A549 (cell line): ENCODE measurements at regions not wholly inside any gene's neighbourhood (a gene's known extent, or its start where the extent isn't known, plus 50 kb on each side); places are given as distances from the start of the nearest gene placed in this dataset.

ENCODE experiments used
- ATAC-seq, 2 experiments: fragments of 200-7000 bp in 1 of 2; fragments of >200 bp in 1 of 2; cut with Nextera tagmentation in 1 of 2; cut with Tn5 transposase in 1 of 2; 3 replicates each; pipeline versions ENCODE4 v1.8.0 to v1.9.1; 2018 to 2020; ENCODE audit warnings: mild to moderate bottlenecking in 1 of 2, moderate library complexity in 1 of 2
- CTCF ChIA-PET: fragments of 300-600 bp; sonication (Branson Sonifier 250); formaldehyde crosslinking; extraction: SDS; loops from one replicate; lab custom pipeline; 2021; ENCODE audit warnings: antibody characterized with exemption, inconsistent platforms; lab: Yijun Ruan, JAX
- POLR2A ChIA-PET: fragments of 350-600 bp; formaldehyde crosslinking; extraction: SDS; loops from one replicate; lab custom pipeline; 2021; ENCODE audit warnings: antibody characterized with exemption, inconsistent platforms; lab: Yijun Ruan, JAX
- DNase-seq, 2 experiments: peaks; one replicate each; pipeline versions ENCODE4 v3.0.0 to v3.0.0-alpha.2; 2011 to 2016; ENCODE audit warnings: low read depth in 1 of 2, low spot score in 1 of 2
- FAIRE-seq: peaks from 2 replicates; lab custom pipeline; 2011; peaks lifted over from hg19 to GRCh38; lab: Jason Lieb, UNC
- H3K27ac ChIP-seq, 2 experiments: fragments of >200 bp; sonication (Bioruptor Twin); formaldehyde crosslinking; 3 replicates each; pipeline ENCODE4 v1.5.1; 2016 to 2017
- H3K4me1 ChIP-seq: fragments of >200 bp; sonication (Bioruptor Twin); formaldehyde crosslinking; 3 replicates; pipeline ENCODE4 v1.6.1; 2016
- H3K4me2 ChIP-seq: fragments of >200 bp; sonication (Bioruptor Twin); formaldehyde crosslinking; 3 replicates; pipeline ENCODE4 v1.6.1; 2016
- H3K4me3 ChIP-seq: fragments of >200 bp; sonication (Bioruptor Twin); formaldehyde crosslinking; 3 replicates; pipeline ENCODE4 v1.5.1; 2016
- H3K9me3 ChIP-seq: fragments of >200 bp; sonication (Bioruptor Twin); formaldehyde crosslinking; 3 replicates; pipeline ENCODE4 v1.6.1; 2016
- CHD2 ChIP-seq: fragments of 150-350 bp; IDR thresholded peaks from 2 replicates; pipeline ENCODE4 v1.6.1; 2014; ENCODE audit warnings: low read length; ENCODE audit not compliant: partially characterized antibody
- E2F6 ChIP-seq: IDR thresholded peaks from 2 replicates; pipeline ENCODE4 v1.6.1; 2012; ENCODE audit warnings: low read depth, borderline replicate concordance
- EHMT2 ChIP-seq: fragments of 200-600 bp; sonication (generic); IDR thresholded peaks from 2 replicates; pipeline ENCODE4 v1.6.1; 2016; ENCODE audit warnings: antibody characterized with exemption, low read depth, mild to moderate bottlenecking, moderate library complexity
- ELK1 ChIP-seq: fragments of 150-350 bp; IDR thresholded peaks from 2 replicates; pipeline ENCODE4 v1.6.1; 2014; ENCODE audit warnings: low read depth, mild to moderate bottlenecking, low read length
- EP300 ChIP-seq, 2 experiments: fragments of >200 bp; sonication (Bioruptor Twin); formaldehyde crosslinking; IDR thresholded peaks; 2 replicates in 1 of 2; 3 replicates in 1 of 2; pipeline ENCODE4 v1.6.1; 2016 to 2017
- HEYL ChIP-seq: fragments of 250-450 bp; sonication (Bioruptor Pico); IDR thresholded peaks from 2 replicates; pipeline ENCODE4 v1.8.0; 2021; ENCODE audit warnings: mild to moderate bottlenecking, moderate library complexity
- HMGXB4 ChIP-seq: fragments of 250-450 bp; sonication (Bioruptor Pico); IDR thresholded peaks from 2 replicates; pipeline ENCODE4 v1.5.0; 2021; ENCODE audit warnings: mild to moderate bottlenecking, moderate library complexity, borderline replicate concordance
- HOXB5 ChIP-seq: fragments of 250-450 bp; sonication (Bioruptor Pico); IDR thresholded peaks from 2 replicates; pipeline ENCODE4 v1.5.0; 2020; ENCODE audit warnings: mild to moderate bottlenecking, moderate library complexity
- JUNB ChIP-seq: fragments of >200 bp; sonication (Bioruptor Twin); formaldehyde crosslinking; IDR thresholded peaks from 2 replicates; pipeline ENCODE4 v1.6.1; 2016
- KDM1A ChIP-seq: fragments of 200-600 bp; sonication (generic); IDR thresholded peaks from 2 replicates; pipeline ENCODE4 v1.6.1; 2016; ENCODE audit warnings: low read depth, mild to moderate bottlenecking
- MAX ChIP-seq: IDR thresholded peaks from 2 replicates; pipeline ENCODE4 v1.6.1; 2012
- NPAS2 ChIP-seq: fragments of 250-450 bp; sonication (Bioruptor Pico); IDR thresholded peaks from 2 replicates; pipeline ENCODE4 v1.8.0; 2022; ENCODE audit warnings: mild to moderate bottlenecking, moderate library complexity, borderline replicate concordance
- NR3C1 ChIP-seq: fragments of >200 bp; sonication (Bioruptor Twin); formaldehyde crosslinking; IDR thresholded peaks from 3 replicates; pipeline ENCODE4 v1.6.1; 2017
- POLR2A ChIP-seq: IDR thresholded peaks from 2 replicates; pipeline ENCODE4 v1.6.1; 2012; ENCODE audit warnings: mild to moderate bottlenecking, low read length
- RAD21 ChIP-seq, 2 experiments: fragments of >200 bp in 1 of 2; sonication (Bioruptor Twin) in 1 of 2; formaldehyde crosslinking in 1 of 2; IDR thresholded peaks in 1 of 2; conservative IDR thresholded peaks in 1 of 2; 2 replicates in 1 of 2; 3 replicates in 1 of 2; pipeline ENCODE4 v1.6.1; 2012 to 2018; ENCODE audit warnings: inconsistent platforms in 1 of 2
- REST ChIP-seq: fragments of 200-600 bp; sonication (generic); IDR thresholded peaks from 2 replicates; pipeline ENCODE4 v1.6.1; 2016; ENCODE audit warnings: antibody characterized with exemption, mild to moderate bottlenecking, moderate library complexity
- SMC3 ChIP-seq: fragments of >200 bp; sonication (Bioruptor Twin); formaldehyde crosslinking; IDR thresholded peaks from 3 replicates; pipeline ENCODE4 v1.6.1; 2018; ENCODE audit warnings: inconsistent platforms
- TP53 ChIP-seq: fragments of 250-450 bp; sonication (Bioruptor Pico); IDR thresholded peaks from 2 replicates; pipeline ENCODE4 v1.5.0; 2021; ENCODE audit warnings: mild to moderate bottlenecking, moderate library complexity
- USF2 ChIP-seq: fragments of 450-650 bp; IDR thresholded peaks from 2 replicates; pipeline ENCODE4 v1.6.1; 2014; ENCODE audit warnings: antibody characterized with exemption
- WGBS: methylation state at CpG from one replicate; pipeline ENCODE4 v1.1.6; 2017; ENCODE audit errors: missing lambda C conversion rate; 5-methylcytosine and 5-hydroxymethylcytosine counted together

- Histone ChIP-seq H3K4me3 (no peak overlapping the region), H3K27ac (no peak overlapping the region), H3K4me1 (no peaks in the 10 kb centered on the region), H3K4me2 (no peak overlapping the region), H3K9me3 (no peaks in the 10 kb centered on the region)
- WGBS, result 56% methylated on average over 4 of the region's 4 CpGs
- POLR2A ChIA-PET, result no interaction called here
- no peak for FAIRE-seq
- no peak for ATAC-seq
- DNase-seq, result no peak
- TF ChIP-seq KDM1A, result no peak
- no peak for TF ChIP-seq EP300 (IDR thresholded peaks at IDR 0.05)
- TF ChIP-seq SMC3, result no peak
- TF ChIP-seq E2F6, result no peak
- TF ChIP-seq USF2, result no peak
- no peak for TF ChIP-seq NR3C1
- TF ChIP-seq ELK1, result no peak
- TF ChIP-seq HEYL (CRISPR knock-in tag), result no peak
- no peak for TF ChIP-seq HMGXB4 (CRISPR knock-in tag)
- CTCF ChIA-PET, result interaction anchor here (0.6 to 1.9 kb wide), 2 partner anchors 290 to 348 kb away, joined by 3 to 5 read pairs; no protein-coding TSS in a partner anchor
Observed at GRCh38 chr5:154115291-154115690, 75.2 kb upstream of the GALNT10 start.

- DNase-seq, result no peak
- 74% methylated on average over 6 of the region's 6 CpGs for WGBS
- H3K4me2 ChIP-seq, result no peak overlapping the region
- FAIRE-seq, result no peak
- ChIA-PET POLR2A (no interaction called here), CTCF (interaction anchor here (0.7 to 1.1 kb wide), 3 partner anchors 11 to 288 kb away, joined by 3 read pairs; no protein-coding TSS in a partner anchor)
- ATAC-seq, result no peak
- no peak overlapping the region for H3K27ac ChIP-seq
- no peaks in the 10 kb centered on the region for H3K4me1 ChIP-seq
- H3K9me3 ChIP-seq, result no peaks in the 10 kb centered on the region
- H3K4me3 ChIP-seq, result no peak overlapping the region
- TF ChIP-seq NPAS2 (CRISPR knock-in tag), result no peak
- no peak for TF ChIP-seq USF2
- TF ChIP-seq TP53, result no peak
- TF ChIP-seq ELK1, result no peak
- no peak for TF ChIP-seq EHMT2
- TF ChIP-seq JUNB, result no peak
- no peak for TF ChIP-seq POLR2A
- TF ChIP-seq RAD21 (conservative IDR thresholded peaks at IDR 0.05 in 1 of 2, IDR thresholded peaks at IDR 0.05 in 1 of 2), result no peak
- no peak for TF ChIP-seq HOXB5 (CRISPR knock-in tag)
- TF ChIP-seq REST, result no peak
- TF ChIP-seq CHD2, result no peak
- no peak for TF ChIP-seq MAX
- TF ChIP-seq E2F6, result no peak
Observed at GRCh38 chr5:154117050-154117449, 73.5 kb upstream of the GALNT10 start.
